HL-60 (cell line): ENCODE measurements at regions not wholly inside any gene's neighbourhood (a gene's known extent, or its start where the extent isn't known, plus 50 kb on each side); places are given as distances from the start of the nearest gene placed in this dataset.

ENCODE experiments used
- DNase-seq, 2 experiments: peaks; one replicate each; pipeline ENCODE4 v3.0.0-alpha.2; 2010 to 2020; ENCODE audit warnings: low read depth in 1 of 2, low spot score in 1 of 2
- H3K27ac ChIP-seq: fragments of 250-450 bp; sonication (Bioruptor Pico); replicated peaks from 2 replicates; pipeline ENCODE4 v1.5.1; 2020; ENCODE audit warnings: mild to moderate bottlenecking, moderate library complexity
- H3K27me3 ChIP-seq: fragments of 250-450 bp; sonication (Bioruptor Pico); 2 replicates; pipeline ENCODE4 v1.5.1; 2021; ENCODE audit warnings: mild to moderate bottlenecking, moderate library complexity; ENCODE audit not compliant: insufficient read depth, poor library complexity, severe bottlenecking
- H3K4me3 ChIP-seq: replicated peaks from 2 replicates; pipeline ENCODE4 v1.5.1; 2011; ENCODE audit warnings: mild to moderate bottlenecking, control low read depth, low read length; ENCODE audit not compliant: insufficient read depth
- GABPA ChIP-seq: IDR thresholded peaks from 2 replicates; pipeline ENCODE4 v1.6.1; 2012; ENCODE audit warnings: low read depth
- POLR2AphosphoS5 ChIP-seq: IDR thresholded peaks from 2 replicates; pipeline ENCODE4 v1.6.1; 2012; ENCODE audit warnings: low read depth
- SPI1 ChIP-seq: IDR thresholded peaks from 2 replicates; pipeline ENCODE4 v1.6.1; 2012; ENCODE audit warnings: low read depth, mild to moderate bottlenecking, borderline replicate concordance
- TF ChIP-seq, protein P1 (sequence below): IDR thresholded peaks from 2 replicates; pipeline ENCODE4 v1.6.1; 2012; ENCODE audit warnings: low read depth; ENCODE audit not compliant: insufficient replicate concordance
- TF ChIP-seq, protein P2 (sequence below): IDR thresholded peaks from one replicate; pipeline ENCODE4 v1.5.1; 2011; ENCODE audit warnings: low read length, control low read depth, inconsistent platforms; ENCODE audit not compliant: insufficient read depth

DNA sequence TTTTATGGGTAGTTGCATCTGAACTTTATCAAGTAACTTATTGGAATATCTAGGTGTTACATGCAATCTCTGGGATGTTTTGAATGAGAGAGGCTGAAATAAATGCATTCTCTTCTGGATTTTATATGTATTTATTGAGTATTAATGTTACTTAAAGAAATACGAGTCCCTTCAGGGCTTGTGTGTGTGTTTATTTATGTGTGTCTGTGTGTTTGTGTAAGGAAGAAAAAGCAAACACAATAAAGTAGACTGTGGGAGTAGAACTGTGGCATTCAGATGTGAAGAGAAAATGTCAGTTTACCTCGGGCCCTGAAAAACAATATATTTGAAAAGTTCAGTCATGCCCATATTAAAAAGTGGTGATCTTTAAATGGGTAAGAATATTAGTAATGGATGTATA lies 250.5 kb downstream of the RPL10L start:
- Histone ChIP-seq H3K4me3 (no peak overlapping the region), H3K27me3 (no peaks in the 10 kb centered on the region), H3K27ac (no peak overlapping the region)
- TF ChIP-seq GABPA (no peak), POLR2AphosphoS5 (no peak)
- TF ChIP-seq, protein P1, sequence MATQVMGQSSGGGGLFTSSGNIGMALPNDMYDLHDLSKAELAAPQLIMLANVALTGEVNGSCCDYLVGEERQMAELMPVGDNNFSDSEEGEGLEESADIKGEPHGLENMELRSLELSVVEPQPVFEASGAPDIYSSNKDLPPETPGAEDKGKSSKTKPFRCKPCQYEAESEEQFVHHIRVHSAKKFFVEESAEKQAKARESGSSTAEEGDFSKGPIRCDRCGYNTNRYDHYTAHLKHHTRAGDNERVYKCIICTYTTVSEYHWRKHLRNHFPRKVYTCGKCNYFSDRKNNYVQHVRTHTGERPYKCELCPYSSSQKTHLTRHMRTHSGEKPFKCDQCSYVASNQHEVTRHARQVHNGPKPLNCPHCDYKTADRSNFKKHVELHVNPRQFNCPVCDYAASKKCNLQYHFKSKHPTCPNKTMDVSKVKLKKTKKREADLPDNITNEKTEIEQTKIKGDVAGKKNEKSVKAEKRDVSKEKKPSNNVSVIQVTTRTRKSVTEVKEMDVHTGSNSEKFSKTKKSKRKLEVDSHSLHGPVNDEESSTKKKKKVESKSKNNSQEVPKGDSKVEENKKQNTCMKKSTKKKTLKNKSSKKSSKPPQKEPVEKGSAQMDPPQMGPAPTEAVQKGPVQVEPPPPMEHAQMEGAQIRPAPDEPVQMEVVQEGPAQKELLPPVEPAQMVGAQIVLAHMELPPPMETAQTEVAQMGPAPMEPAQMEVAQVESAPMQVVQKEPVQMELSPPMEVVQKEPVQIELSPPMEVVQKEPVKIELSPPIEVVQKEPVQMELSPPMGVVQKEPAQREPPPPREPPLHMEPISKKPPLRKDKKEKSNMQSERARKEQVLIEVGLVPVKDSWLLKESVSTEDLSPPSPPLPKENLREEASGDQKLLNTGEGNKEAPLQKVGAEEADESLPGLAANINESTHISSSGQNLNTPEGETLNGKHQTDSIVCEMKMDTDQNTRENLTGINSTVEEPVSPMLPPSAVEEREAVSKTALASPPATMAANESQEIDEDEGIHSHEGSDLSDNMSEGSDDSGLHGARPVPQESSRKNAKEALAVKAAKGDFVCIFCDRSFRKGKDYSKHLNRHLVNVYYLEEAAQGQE: no peak
- TF ChIP-seq, protein P2, sequence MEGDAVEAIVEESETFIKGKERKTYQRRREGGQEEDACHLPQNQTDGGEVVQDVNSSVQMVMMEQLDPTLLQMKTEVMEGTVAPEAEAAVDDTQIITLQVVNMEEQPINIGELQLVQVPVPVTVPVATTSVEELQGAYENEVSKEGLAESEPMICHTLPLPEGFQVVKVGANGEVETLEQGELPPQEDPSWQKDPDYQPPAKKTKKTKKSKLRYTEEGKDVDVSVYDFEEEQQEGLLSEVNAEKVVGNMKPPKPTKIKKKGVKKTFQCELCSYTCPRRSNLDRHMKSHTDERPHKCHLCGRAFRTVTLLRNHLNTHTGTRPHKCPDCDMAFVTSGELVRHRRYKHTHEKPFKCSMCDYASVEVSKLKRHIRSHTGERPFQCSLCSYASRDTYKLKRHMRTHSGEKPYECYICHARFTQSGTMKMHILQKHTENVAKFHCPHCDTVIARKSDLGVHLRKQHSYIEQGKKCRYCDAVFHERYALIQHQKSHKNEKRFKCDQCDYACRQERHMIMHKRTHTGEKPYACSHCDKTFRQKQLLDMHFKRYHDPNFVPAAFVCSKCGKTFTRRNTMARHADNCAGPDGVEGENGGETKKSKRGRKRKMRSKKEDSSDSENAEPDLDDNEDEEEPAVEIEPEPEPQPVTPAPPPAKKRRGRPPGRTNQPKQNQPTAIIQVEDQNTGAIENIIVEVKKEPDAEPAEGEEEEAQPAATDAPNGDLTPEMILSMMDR: no peak
- no peak for DNase-seq

DNA sequence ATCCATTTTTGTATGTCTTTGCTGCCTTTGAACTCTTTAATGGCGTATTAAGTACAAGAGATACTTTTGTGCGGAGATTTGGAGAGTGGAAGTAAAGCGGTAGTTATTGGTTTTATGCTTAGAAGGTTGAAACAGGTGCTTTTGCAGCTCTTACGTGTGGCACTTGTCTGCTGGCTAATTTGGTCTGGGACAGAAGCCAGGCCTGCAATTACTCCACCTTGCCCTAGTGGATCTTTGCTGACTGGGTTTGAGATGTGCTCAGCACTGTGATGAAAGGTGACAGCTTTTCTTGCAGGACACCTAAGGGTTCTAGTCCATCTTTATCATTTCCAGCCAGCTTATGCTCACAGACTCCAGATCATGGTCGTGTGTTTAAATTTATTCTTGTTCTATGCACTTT lies 252.5 kb downstream of the RPL10L start:
- TF ChIP-seq, protein P2: no peak
- TF ChIP-seq POLR2AphosphoS5: no peak
- DNase-seq: no peak
- Histone ChIP-seq H3K27me3 (no peaks in the 10 kb centered on the region), H3K27ac (no peak overlapping the region), H3K4me3 (no peak overlapping the region)

DNA sequence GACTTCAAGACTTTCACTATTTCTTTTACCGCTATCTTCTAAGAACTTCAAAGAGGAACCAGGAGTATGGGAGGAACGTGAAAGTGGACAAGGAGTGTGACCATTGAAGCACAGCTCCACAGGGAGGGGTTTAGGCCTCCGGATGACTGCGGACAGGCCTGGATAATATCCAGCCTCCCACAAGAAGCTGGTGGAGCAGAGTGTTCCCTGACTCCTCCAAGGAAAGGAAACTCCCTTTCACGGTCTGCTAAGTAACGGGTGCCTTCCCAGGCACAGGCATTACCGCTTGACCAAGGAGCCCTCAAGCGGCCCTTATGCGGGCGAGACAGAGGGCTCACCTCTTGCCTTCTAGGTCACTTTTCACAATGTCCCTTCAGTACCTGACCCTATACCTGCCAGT lies 267.0 kb downstream of the RPL10L start:
- no peak overlapping the region for H3K27ac ChIP-seq
- TF ChIP-seq, protein P1: no peak
- TF ChIP-seq SPI1 (no peak), POLR2AphosphoS5 (no peak), GABPA (no peak)
- TF ChIP-seq, protein P2: no peak
- no peaks in the 10 kb centered on the region for H3K27me3 ChIP-seq
- no peak for DNase-seq
- H3K4me3 ChIP-seq: no peak overlapping the region

DNA sequence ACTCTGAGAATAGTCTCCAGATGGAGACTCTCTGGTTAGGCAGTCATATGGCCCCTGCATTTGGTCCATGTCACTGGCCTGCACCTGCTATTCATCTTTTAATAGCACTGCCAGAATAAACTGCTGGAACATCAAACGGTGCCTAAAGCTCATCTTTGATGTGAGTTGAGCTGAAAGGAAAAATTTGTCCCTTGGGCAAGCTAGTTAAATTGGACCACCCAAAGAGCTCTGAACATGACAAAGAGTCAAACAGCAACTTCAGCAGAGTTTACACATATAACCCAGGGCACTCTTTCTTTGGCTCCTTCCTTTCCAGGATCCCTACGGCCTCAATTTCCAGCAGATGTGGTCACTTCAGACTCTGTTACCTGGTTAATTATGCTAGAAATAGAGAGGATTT lies 269.9 kb downstream of the RPL10L start:
- no peaks in the 10 kb centered on the region for H3K27me3 ChIP-seq
- H3K27ac ChIP-seq: no peak overlapping the region
- TF ChIP-seq POLR2AphosphoS5: no peak
- no peak for TF ChIP-seq SPI1
- TF ChIP-seq, protein P1: no peak
- TF ChIP-seq GABPA: no peak
- TF ChIP-seq, protein P2: no peak
- no peak for DNase-seq
- no peak overlapping the region for H3K4me3 ChIP-seq
